Stimulated activated CD8-positive, alpha-beta memory T cell treated with anti-CD3 and anti-CD28 coated beads, Interleukin-12 subunit alpha, Interleukin-12 subunit beta, amount 100 ng/mL, for 1 hour (primary cell): ENCODE measurements at regions not wholly inside any gene's neighbourhood (a gene's known extent, or its start where the extent isn't known, plus 50 kb on each side); places are given as distances from the start of the nearest gene placed in this dataset.

Source experiments
- DNase-seq: peaks from one replicate; pipeline ENCODE4 v3.0.0-alpha.2; 2020; ENCODE audit warnings: low read depth

GRCh38 chr2:145321344-145321743, 801.4 kb upstream of the ZEB2 start:
- no peak for DNase-seq

- no peak for DNase-seq
Observed at GRCh38 chr2:145316496-145316895, 796.6 kb upstream of the ZEB2 start.

- DNase-seq: no peak
Observed at GRCh38 chr2:145315053-145315452, 795.1 kb upstream of the ZEB2 start.

GRCh38 chr2:145314119-145314633, 794.3 kb upstream of the ZEB2 start:
- DNase-seq: no peak

- DNase-seq: no peak
Observed at GRCh38 chr2:145305889-145306288, 786.0 kb upstream of the ZEB2 start.

- no peak for DNase-seq
Observed at GRCh38 chr2:145304501-145304900, 784.6 kb upstream of the ZEB2 start.

- no peak for DNase-seq
Observed at GRCh38 chr2:145303536-145303935, 783.6 kb upstream of the ZEB2 start.

- no peak for DNase-seq
Observed at GRCh38 chr2:145302886-145303285, 783.0 kb upstream of the ZEB2 start.

GRCh38 chr2:145302451-145302850, 782.5 kb upstream of the ZEB2 start:
- DNase-seq: no peak

- DNase-seq: no peak
Observed at GRCh38 chr2:145299368-145299767, 779.4 kb upstream of the ZEB2 start.

GRCh38 chr2:145292166-145292565, 772.2 kb upstream of the ZEB2 start:
- no peak for DNase-seq

GRCh38 chr2:145290986-145291385, 771.1 kb upstream of the ZEB2 start:
- no peak for DNase-seq

GRCh38 chr2:145289946-145290345, 770.0 kb upstream of the ZEB2 start:
- no peak for DNase-seq

- DNase-seq: no peak
Observed at GRCh38 chr2:145288650-145289496, 769.0 kb upstream of the ZEB2 start.

- no peak for DNase-seq
Observed at GRCh38 chr2:145287736-145288135, 767.8 kb upstream of the ZEB2 start.

- DNase-seq: no peak
Observed at GRCh38 chr2:145286716-145287275, 766.9 kb upstream of the ZEB2 start.

- DNase-seq: no peak
Observed at GRCh38 chr2:145284551-145284950, 764.6 kb upstream of the ZEB2 start.

GRCh38 chr2:145283131-145283530, 763.2 kb upstream of the ZEB2 start:
- no peak for DNase-seq

GRCh38 chr2:145277922-145278321, 758.0 kb upstream of the ZEB2 start:
- DNase-seq: no peak

GRCh38 chr2:145273840-145274239, 753.9 kb upstream of the ZEB2 start:
- no peak for DNase-seq

- no peak for DNase-seq
Observed at GRCh38 chr2:145268931-145269330, 749.0 kb upstream of the ZEB2 start.

- DNase-seq: no peak
Observed at GRCh38 chr2:145267451-145267850, 747.5 kb upstream of the ZEB2 start.

GRCh38 chr2:145265244-145265643, 745.3 kb upstream of the ZEB2 start:
- no peak for DNase-seq

GRCh38 chr2:145260674-145261073, 740.8 kb upstream of the ZEB2 start:
- DNase-seq: no peak
